HG02938 (cell line): ENCODE measurements at regions not wholly inside any gene's neighbourhood (a gene's known extent, or its start where the extent isn't known, plus 50 kb on each side); places are given as distances from the start of the nearest gene placed in this dataset.
"Not testable (repeated sequence)": the region's sequence is repeated elsewhere in the genome, so short reads cannot be mapped to it uniquely, and the experiment has no call there.

Source experiments
- ATAC-seq: cut with Tn5 transposase; IDR thresholded peaks from one replicate; pipeline ENCODE4 v1.9.1; 2021; ENCODE audit warnings: mild to moderate bottlenecking, moderate library complexity; ENCODE audit not compliant: unreplicated experiment

DNA sequence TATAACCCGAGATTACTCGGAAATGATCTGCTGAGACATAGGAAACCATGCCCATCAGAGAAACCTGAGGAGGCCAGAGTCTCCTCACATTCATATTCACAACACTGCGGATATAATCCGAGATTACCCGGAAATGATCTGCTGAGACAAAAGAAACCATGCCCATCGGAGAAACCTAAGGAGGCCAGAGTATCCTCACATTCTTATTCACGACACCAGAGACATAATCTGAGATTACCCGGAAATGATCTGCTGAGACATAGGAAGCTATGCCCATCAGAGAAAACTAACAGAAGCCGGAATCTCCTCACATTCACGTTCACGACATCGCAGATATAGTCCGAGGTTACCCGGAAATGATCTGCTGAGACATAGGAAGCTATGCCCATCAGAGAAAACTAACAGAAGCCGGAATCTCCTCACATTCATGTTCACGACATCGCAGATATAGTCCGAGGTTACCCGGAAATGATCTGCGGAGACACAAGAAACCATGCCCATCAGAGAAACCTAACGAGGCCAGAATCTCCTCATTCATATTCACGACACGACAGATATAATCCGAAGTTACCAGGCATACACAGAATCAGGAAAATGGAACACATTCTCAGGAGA, 422.3 kb upstream of the AKR1E2 start:
- no peak for ATAC-seq

GRCh38 chr10:4401080-4401479, 424.9 kb upstream of the AKR1E2 start:
- ATAC-seq, result not testable (repeated sequence)

DNA sequence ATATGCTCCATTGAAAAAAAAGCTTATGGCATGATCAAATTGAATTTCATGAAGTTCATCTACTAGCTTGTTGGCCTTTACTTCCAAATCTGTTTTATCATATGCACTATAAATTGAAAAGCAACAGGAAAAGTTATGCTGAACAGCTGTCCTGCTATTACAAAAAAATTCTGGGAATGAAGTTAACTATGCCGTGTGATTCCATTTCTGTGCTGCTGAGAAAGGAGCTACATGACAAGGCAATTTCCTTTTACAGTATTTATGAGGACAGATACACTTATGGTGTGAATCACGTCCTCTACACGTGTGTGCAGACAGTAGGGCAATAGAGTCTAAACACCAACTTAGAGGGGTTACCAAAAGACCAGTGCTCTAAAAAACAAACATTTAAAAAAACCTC, 426.5 kb upstream of the AKR1E2 start:
- no peak for ATAC-seq

- ATAC-seq, result no peak
These were observed 427.4 kb upstream of the AKR1E2 start for GRCh38 chr10:4398602-4399001.

DNA sequence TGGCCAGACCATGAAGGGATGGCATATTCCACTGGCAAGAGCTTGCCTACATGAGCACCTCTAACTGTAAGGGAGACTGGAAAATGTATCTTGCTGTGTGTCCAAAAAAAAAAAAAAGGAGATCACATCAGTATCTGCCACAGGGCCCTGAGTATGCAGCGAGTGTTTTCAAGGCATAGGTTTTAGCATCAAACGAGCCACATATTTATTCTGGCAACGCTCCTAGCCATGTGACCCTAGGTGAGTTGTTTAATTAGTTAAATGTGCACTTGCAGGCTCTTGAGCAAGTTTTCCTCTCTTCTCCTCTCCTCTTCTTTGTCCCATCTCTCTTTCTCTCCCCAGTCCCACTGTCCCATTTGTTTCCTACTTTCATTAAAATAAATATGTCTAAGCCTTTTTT, 428.7 kb upstream of the AKR1E2 start:
- no peak for ATAC-seq

DNA sequence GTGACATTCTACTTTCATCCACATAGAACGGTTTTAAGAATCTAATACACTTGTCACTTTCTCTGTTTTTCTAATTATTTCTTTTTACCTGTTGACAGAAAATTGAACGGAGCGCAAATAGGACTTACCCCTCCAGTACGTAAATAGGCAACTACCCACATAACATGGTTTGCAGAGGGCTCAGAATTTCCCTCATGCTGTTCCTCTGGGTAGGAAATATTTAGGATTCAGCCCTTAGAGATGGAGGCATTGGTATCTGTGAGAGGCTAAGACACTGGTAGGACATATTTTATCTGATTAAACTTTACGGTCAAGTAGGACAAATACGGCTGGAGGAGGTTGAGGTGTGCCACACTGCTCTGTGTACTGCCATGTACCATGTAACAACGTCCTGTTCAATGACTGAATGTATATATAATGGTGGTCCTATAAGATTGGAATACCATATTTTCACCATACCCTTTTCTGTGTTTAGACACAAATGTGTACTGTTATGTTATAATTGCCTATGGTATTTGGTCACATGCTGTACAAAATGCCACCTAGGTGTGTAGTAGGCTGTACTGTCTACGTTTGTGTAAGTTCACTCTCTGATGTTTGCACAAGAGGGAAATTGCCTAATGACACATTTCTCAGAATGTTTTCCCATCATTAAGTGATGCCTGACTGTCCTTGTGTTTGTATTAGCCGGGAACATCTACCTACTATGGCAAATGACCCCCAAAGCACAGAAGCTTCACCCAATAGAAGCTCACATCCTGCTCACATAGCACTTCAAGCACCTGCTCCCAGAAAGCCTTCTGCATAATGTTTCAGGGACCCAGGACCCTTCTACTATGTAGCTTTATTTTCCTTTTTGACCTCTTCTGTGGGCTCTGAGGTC, 429.4 kb upstream of the AKR1E2 start:
- no peak for ATAC-seq

- ATAC-seq, result no peak
These were observed 430.3 kb upstream of the AKR1E2 start for GRCh38 chr10:4395731-4396130.

- not testable (repeated sequence) for ATAC-seq
These were observed 431.6 kb upstream of the AKR1E2 start for GRCh38 chr10:4394455-4394854.

DNA sequence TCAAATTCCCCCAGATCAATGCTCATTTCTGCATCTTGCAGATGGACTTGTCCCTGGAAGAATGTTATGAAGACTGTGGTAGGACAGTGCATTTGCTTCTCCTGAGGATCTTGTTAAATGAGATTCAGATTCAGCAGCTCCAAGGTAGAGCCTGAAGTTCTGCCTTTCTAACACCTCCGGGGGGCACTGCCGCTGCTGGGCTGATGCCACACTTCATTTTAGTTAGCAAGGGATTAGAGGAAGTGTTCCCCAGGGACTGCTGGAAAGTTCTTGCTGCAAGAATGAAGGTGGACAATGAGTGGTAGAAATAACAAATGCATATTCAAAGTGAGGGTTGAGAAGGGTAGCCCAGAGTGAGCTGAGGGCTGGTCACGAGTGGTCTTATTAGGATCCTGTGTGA, 434.3 kb upstream of the AKR1E2 start:
- no peak for ATAC-seq

GRCh38 chr10:4390219-4390618, 435.8 kb upstream of the AKR1E2 start:
- no peak for ATAC-seq

- no peak for ATAC-seq
These were observed 440.7 kb upstream of the AKR1E2 start for GRCh38 chr10:4385231-4385870.

GRCh38 chr10:4384245-4384644, 441.8 kb upstream of the AKR1E2 start:
- no peak for ATAC-seq

DNA sequence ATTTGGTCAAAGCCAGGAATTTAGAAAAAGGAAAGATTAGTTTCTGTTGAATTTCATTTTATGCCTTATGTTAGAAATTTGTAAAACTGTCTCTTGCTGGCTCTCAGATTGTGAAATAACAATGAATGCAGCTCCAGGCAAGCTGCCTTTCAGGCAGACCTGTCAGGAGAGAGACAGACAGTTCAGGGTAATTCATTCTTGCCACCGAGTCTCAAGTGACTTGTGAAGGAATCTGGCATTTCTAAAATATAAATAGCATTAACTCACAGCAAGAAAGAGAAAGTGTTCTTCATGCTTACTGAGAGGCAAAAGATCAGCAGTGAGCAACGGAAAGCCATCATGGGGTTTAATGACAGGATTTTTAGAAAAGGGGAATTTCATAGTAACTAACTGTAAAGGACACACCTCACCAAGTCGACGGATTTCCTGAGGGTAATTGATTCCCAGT, 442.3 kb upstream of the AKR1E2 start:
- no peak for ATAC-seq

DNA sequence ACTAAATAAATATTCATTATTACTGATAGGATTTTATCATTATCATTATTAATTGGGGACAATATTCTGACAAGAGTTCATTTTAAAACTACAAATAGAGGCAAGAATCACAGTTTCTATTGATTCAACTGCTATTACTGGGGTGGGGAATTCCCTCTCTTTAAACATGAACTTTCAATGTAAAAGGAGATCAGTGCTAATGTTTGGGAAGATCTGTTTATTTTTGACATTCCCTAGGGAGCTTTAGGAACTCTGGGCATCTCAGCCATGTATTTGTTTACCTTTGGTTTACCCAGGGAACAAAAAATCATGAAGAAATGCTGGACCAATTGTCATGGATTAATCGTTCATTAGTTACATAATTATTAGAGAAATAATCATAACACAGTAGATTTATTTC, 443.2 kb upstream of the AKR1E2 start:
- ATAC-seq, result no peak

DNA sequence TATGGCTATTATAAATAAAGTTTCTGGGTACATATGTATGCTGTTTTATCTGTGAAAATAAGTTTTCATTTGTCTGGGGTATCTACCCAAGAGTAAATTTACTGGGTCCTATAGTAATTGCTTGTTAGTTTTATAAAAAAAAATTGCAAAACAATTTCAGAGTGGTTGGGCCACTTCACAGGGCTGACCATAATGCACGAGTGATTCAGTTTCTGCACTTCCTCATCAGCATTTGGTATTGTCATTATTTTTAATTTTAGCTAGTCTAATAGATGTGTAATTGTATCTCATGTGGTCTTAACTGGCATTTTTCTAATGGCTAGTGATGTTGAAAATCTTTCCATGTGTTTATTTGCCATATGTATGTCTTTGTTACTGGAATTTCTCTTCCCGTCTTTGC, 452.4 kb upstream of the AKR1E2 start:
- no peak for ATAC-seq

- no peak for ATAC-seq
These were observed 452.9 kb upstream of the AKR1E2 start for GRCh38 chr10:4373098-4373497.

DNA sequence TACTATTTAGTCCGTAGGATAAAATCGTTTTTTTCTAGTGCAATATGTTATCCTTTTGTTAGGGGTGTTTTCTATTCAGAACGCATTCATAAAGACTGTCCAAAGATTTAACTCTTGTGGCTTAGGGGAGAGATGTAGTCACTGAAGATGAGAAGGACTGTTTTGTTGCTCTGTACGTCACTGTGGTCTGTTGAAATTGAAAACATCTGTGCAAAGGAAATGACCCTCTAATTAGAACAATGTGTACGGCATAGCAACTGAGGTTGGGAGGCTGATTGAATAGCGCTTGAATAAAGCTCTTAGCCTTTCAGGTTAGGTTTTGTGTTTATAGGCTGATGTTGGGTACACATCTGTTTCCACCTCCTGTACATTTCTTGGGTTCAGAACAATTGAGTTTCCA, 453.4 kb upstream of the AKR1E2 start:
- ATAC-seq, result no peak

- ATAC-seq, result no peak
These were observed 454.2 kb upstream of the AKR1E2 start for GRCh38 chr10:4371691-4372295.

GRCh38 chr10:4370376-4370775, 455.6 kb upstream of the AKR1E2 start:
- no peak for ATAC-seq

DNA sequence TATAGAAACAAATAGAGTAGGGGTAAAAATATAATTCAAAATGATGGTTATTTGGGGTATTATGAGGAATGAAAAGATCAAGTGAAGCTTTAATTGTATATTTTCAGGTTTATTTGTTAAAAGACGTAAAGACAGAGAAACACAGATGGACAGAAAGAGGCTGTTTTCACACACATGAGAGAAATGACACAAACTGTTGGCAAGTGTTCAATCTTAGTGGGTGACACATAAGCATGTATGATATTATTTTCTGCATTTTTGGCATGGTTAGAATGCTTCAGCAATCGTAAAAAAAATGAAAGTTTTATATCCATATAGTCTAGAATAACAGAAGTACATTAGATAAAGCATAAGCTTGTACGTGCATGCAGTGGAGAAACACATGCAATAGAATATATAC, 464.4 kb upstream of the AKR1E2 start:
- no peak for ATAC-seq

DNA sequence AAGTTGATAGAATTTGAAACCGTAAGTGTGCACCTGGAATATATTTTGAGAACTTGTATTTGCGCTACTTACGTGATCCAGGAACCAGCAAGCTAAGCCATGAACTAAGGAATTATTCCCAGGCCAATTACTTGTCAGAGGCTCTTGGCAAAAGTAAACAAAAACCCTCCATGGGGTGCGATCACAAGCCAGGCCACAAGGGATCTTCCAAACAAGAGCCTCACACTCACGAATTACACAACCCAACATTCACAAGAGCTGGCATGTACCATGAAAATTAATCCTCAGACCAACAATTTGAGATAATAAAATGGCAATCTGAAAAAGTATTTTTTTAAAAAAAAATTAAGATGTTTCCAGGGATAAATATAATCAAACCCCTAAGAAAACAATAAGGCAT, 467.0 kb upstream of the AKR1E2 start:
- no peak for ATAC-seq

- no peak for ATAC-seq
These were observed 468.1 kb upstream of the AKR1E2 start for GRCh38 chr10:4357911-4358310.
